ENCODE measurements at regions not wholly inside any gene's neighbourhood (a gene's known extent, or its start where the extent isn't known, plus 50 kb on each side); places are given as distances from the start of the nearest gene placed in this dataset.

DNA sequence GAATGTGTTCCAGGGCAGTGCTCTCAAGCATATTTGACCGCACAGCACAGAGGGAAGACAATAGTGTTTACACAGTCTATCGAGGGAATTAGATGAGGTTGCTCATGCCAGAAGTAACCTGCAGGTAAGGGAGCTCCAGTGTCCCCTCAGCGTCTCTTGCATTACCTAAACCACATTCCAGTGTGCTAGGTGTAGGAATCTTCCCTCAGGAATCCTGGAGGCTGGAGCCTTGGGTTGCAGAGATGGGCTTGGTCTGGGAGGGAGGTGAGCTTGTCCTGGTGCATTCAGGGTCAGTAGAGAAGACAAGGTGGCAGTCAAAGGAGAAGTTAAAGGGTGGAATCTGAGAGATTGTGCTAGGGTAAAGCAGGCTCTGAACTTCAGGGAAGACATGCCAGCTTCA lies 56.3 kb downstream of the SOX14 start:
- no peak for TF ChIP-seq TEAD4 (IDR thresholded peaks at IDR 0.05)
- TF ChIP-seq, protein P1, sequence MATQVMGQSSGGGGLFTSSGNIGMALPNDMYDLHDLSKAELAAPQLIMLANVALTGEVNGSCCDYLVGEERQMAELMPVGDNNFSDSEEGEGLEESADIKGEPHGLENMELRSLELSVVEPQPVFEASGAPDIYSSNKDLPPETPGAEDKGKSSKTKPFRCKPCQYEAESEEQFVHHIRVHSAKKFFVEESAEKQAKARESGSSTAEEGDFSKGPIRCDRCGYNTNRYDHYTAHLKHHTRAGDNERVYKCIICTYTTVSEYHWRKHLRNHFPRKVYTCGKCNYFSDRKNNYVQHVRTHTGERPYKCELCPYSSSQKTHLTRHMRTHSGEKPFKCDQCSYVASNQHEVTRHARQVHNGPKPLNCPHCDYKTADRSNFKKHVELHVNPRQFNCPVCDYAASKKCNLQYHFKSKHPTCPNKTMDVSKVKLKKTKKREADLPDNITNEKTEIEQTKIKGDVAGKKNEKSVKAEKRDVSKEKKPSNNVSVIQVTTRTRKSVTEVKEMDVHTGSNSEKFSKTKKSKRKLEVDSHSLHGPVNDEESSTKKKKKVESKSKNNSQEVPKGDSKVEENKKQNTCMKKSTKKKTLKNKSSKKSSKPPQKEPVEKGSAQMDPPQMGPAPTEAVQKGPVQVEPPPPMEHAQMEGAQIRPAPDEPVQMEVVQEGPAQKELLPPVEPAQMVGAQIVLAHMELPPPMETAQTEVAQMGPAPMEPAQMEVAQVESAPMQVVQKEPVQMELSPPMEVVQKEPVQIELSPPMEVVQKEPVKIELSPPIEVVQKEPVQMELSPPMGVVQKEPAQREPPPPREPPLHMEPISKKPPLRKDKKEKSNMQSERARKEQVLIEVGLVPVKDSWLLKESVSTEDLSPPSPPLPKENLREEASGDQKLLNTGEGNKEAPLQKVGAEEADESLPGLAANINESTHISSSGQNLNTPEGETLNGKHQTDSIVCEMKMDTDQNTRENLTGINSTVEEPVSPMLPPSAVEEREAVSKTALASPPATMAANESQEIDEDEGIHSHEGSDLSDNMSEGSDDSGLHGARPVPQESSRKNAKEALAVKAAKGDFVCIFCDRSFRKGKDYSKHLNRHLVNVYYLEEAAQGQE (IDR thresholded peaks at IDR 0.05; ENCODE audit: low read depth): no peak
- TF ChIP-seq EP300 (IDR thresholded peaks at IDR 0.05; ENCODE audit: borderline replicate concordance): no peak
- TF ChIP-seq, protein P2, sequence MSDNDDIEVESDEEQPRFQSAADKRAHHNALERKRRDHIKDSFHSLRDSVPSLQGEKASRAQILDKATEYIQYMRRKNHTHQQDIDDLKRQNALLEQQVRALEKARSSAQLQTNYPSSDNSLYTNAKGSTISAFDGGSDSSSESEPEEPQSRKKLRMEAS (IDR thresholded peaks at IDR 0.05): no peak
- TF ChIP-seq NFIC (IDR thresholded peaks at IDR 0.05): no peak
- no peak for TF ChIP-seq TAF1 (IDR thresholded peaks at IDR 0.05; ENCODE audit: low read depth)
- no peak for TF ChIP-seq ZBTB7A (IDR thresholded peaks at IDR 0.05; ENCODE audit: low read depth)
- TF ChIP-seq, protein P3, sequence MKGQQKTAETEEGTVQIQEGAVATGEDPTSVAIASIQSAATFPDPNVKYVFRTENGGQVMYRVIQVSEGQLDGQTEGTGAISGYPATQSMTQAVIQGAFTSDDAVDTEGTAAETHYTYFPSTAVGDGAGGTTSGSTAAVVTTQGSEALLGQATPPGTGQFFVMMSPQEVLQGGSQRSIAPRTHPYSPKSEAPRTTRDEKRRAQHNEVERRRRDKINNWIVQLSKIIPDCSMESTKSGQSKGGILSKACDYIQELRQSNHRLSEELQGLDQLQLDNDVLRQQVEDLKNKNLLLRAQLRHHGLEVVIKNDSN (IDR thresholded peaks at IDR 0.05): no peak
- TF ChIP-seq EGR1 (IDR thresholded peaks at IDR 0.05): no peak
- no peak for TF ChIP-seq YY1 (IDR thresholded peaks at IDR 0.05; ENCODE audit: low read depth)

Data from Ishikawa (cell line).